ENCODE measurements at regions not wholly inside any gene's neighbourhood (a gene's known extent, or its start where the extent isn't known, plus 50 kb on each side); places are given as distances from the start of the nearest gene placed in this dataset.

DNA sequence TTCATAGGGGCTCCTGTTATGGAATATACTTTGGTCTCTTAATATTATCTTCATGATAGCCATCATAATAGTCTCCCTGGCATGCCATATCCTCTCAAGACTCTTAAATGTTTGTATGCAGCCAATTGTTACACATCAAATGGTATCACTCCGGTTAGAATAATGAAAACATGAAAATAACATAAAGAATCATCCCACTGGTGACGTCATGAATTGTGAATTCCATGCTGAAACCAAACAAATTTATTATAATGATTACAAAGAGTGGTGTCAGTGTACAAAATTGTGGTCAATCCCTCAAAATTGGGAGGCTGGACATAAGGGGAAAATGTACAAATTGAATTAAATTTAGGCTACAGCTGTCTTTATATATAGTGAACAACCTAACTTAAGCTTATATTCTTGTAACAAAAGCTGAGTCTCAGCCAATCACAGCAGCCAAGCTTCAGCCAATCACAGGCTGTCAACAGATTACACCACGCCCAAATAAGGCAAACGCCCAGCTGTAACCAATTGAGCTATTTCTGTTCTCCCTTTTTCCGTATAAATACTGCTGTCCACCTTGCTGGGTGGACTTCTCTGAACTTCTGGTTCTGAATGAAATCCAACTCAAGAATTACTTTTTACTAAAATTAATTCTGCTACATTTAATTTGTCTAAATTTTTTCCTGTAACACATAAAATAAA, 156.1 kb downstream of the CHD9NB start:
- no peaks in the 10 kb centered on the region for H3K4me1 ChIP-seq (ENCODE audit: insufficient read depth, low read length)
- ATAC-seq (no peak), DNase-seq (no peak)
- TF ChIP-seq CTCF (conservative IDR thresholded peaks at IDR 0.05; ENCODE audit: low read depth, low read length): no peak
- TF ChIP-seq EZH2 (IDR thresholded peaks at IDR 0.05; ENCODE audit: low read length, unreplicated experiment): no peak
- no peak for TF ChIP-seq EZH2phosphoT487 (IDR thresholded peaks at IDR 0.05; ENCODE audit: borderline replicate concordance, low read length)
- intact Hi-C loops (cut with micrococcal nuclease): no loop called here
- H3K9ac ChIP-seq (ENCODE audit: low read length): no peak overlapping the region
- H3K27ac ChIP-seq (ENCODE audit: low read length): no peak overlapping the region
- H3K79me2 ChIP-seq (ENCODE audit: low read length): no peaks in the 10 kb centered on the region
- no peaks in the 10 kb centered on the region for H3K27me3 ChIP-seq (ENCODE audit: low read length)
- H3K9me3 ChIP-seq (ENCODE audit: low read length): no peaks in the 10 kb centered on the region
- H2AFZ ChIP-seq (ENCODE audit: low read length): no peak overlapping the region
- no peak overlapping the region for H3K4me3 ChIP-seq (ENCODE audit: low read length)
- no peaks in the 10 kb centered on the region for H4K20me1 ChIP-seq (ENCODE audit: low read length)
- no peaks in the 10 kb centered on the region for H3F3A ChIP-seq (ENCODE audit: low read length, unreplicated experiment)
- H3K9me2 ChIP-seq (replicated peaks; ENCODE audit: low read length): no peaks in the 10 kb centered on the region
- no TSS peak for BruUV-seq (replicated peaks)
- H3K36me3 ChIP-seq (ENCODE audit: low read depth, low read length): no peaks in the 10 kb centered on the region
- ChIA-PET POLR2A (ENCODE audit: unreplicated experiment) (no interaction called here), CTCF (no interaction called here)
- H3K4me2 ChIP-seq (ENCODE audit: low read length): no peak overlapping the region

- Histone ChIP-seq H3K9me3 (ENCODE audit: low read length) (no peaks in the 10 kb centered on the region), H3K4me1 (ENCODE audit: insufficient read depth, low read length) (no peaks in the 10 kb centered on the region), H3K27me3 (ENCODE audit: low read length) (no peaks in the 10 kb centered on the region), H3F3A (ENCODE audit: low read length, unreplicated experiment) (no peaks in the 10 kb centered on the region), H3K36me3 (ENCODE audit: low read depth, low read length) (no peaks in the 10 kb centered on the region), H3K79me2 (ENCODE audit: low read length) (no peaks in the 10 kb centered on the region), H3K4me2 (ENCODE audit: low read length) (no peak overlapping the region), H3K27ac (ENCODE audit: low read length) (no peak overlapping the region), H2AFZ (ENCODE audit: low read length) (no peak overlapping the region), H3K9me2 (replicated peaks; ENCODE audit: low read length) (no peaks in the 10 kb centered on the region), H4K20me1 (ENCODE audit: low read length) (no peaks in the 10 kb centered on the region), H3K9ac (ENCODE audit: low read length) (no peak overlapping the region), H3K4me3 (ENCODE audit: low read length) (no peak overlapping the region)
- intact Hi-C loops (cut with micrococcal nuclease): no loop called here
- no peak for TF ChIP-seq EZH2phosphoT487 (IDR thresholded peaks at IDR 0.05; ENCODE audit: borderline replicate concordance, low read length)
- no peak for TF ChIP-seq EZH2 (IDR thresholded peaks at IDR 0.05; ENCODE audit: low read length, unreplicated experiment)
- TF ChIP-seq CTCF (conservative IDR thresholded peaks at IDR 0.05; ENCODE audit: low read depth, low read length): no peak
- POLR2A ChIA-PET (ENCODE audit: unreplicated experiment): no interaction called here
- BruUV-seq (replicated peaks): no TSS peak
- ATAC-seq (no peak), DNase-seq (no peak)
- CTCF ChIA-PET: no interaction called here
Measured at GRCh38 chr16:52874042-52874441, 178.7 kb downstream of the CHD9NB start.

DNA sequence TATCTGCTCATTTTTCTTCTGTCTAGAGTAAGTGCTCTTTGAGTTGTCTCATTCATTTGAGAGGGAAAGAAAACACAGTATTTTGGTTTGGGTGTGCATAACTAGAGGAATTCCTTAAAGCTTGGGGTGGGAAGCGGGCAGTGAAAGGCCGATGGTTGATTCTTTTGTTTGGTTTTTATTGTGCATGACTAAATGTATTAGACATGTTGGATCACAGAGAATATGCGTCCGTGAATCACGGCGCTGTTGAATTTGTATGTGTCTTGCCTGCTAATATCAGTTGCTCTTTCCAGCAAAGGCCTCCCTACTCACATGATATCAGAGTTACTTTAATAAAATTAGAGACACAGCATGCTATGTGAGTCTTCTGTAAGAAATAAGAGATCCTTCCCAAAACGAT, 180.0 kb downstream of the CHD9NB start:
- BruUV-seq (replicated peaks): no TSS peak

More for the DNA sequence above, 180.0 kb downstream of the CHD9NB start:
- H3K27me3 ChIP-seq (ENCODE audit: low read length): no peaks in the 10 kb centered on the region
- no peak overlapping the region for H3K27ac ChIP-seq (ENCODE audit: low read length)
- H4K20me1 ChIP-seq (ENCODE audit: low read length): no peaks in the 10 kb centered on the region
- no peaks in the 10 kb centered on the region for H3K79me2 ChIP-seq (ENCODE audit: low read length)
- POLR2A ChIA-PET (ENCODE audit: unreplicated experiment): no interaction called here
- H3K9ac ChIP-seq (ENCODE audit: low read length): no peak overlapping the region
- H3K9me3 ChIP-seq (ENCODE audit: low read length): no peaks in the 10 kb centered on the region
- TF ChIP-seq EZH2phosphoT487 (IDR thresholded peaks at IDR 0.05; ENCODE audit: borderline replicate concordance, low read length) (no peak), CTCF (conservative IDR thresholded peaks at IDR 0.05; ENCODE audit: low read depth, low read length) (no peak), EZH2 (IDR thresholded peaks at IDR 0.05; ENCODE audit: low read length, unreplicated experiment) (no peak)
- H3K4me2 ChIP-seq (ENCODE audit: low read length): no peak overlapping the region
- no peak overlapping the region for H2AFZ ChIP-seq (ENCODE audit: low read length)
- no peaks in the 10 kb centered on the region for H3K36me3 ChIP-seq (ENCODE audit: low read depth, low read length)
- CTCF ChIA-PET: no interaction called here
- H3K4me3 ChIP-seq (ENCODE audit: low read length): no peak overlapping the region
- DNase-seq (no peak), ATAC-seq (no peak)
- H3F3A ChIP-seq (ENCODE audit: low read length, unreplicated experiment): no peaks in the 10 kb centered on the region
- H3K4me1 ChIP-seq (ENCODE audit: insufficient read depth, low read length): no peaks in the 10 kb centered on the region
- intact Hi-C loops (cut with micrococcal nuclease): no loop called here
- H3K9me2 ChIP-seq (replicated peaks; ENCODE audit: low read length): no peaks in the 10 kb centered on the region

Measured in PC-3 (cell line).